ENCODE measurements at regions not wholly inside any gene's neighbourhood (a gene's known extent, or its start where the extent isn't known, plus 50 kb on each side); places are given as distances from the start of the nearest gene placed in this dataset.
"Not testable (repeated sequence)": the region's sequence is repeated elsewhere in the genome, so short reads cannot be mapped to it uniquely, and the experiment has no call there.

- DNase-seq: no peak
Observed at GRCh38 chr12:112616469-112617152, 174.9 kb upstream of the RPH3A start.

GRCh38 chr12:112617153-112617505, 174.4 kb upstream of the RPH3A start:
- no peak for DNase-seq

- DNase-seq: no peak
Observed at GRCh38 chr12:112627851-112628250, 163.7 kb upstream of the RPH3A start.

GRCh38 chr12:112631974-112632373, 159.6 kb upstream of the RPH3A start:
- DNase-seq: not testable (repeated sequence)

- no peak for DNase-seq
Observed at GRCh38 chr12:112635036-112635435, 156.5 kb upstream of the RPH3A start.

- DNase-seq: no peak
Observed at GRCh38 chr12:112638420-112638819, 153.1 kb upstream of the RPH3A start.

GRCh38 chr12:112645586-112645985, 146.0 kb upstream of the RPH3A start:
- DNase-seq: no peak

- DNase-seq: no peak
Observed at GRCh38 chr12:112656141-112656540, 135.4 kb upstream of the RPH3A start.

- DNase-seq: no peak
Observed at GRCh38 chr12:112664569-112664968, 127.0 kb upstream of the RPH3A start.

- DNase-seq: no peak
Observed at GRCh38 chr12:112665958-112666357, 125.6 kb upstream of the RPH3A start.

- DNase-seq: no peak
Observed at GRCh38 chr12:112671564-112671963, 120.0 kb upstream of the RPH3A start.

GRCh38 chr12:112674539-112674938, 117.0 kb upstream of the RPH3A start:
- no peak for DNase-seq

GRCh38 chr12:112676507-112676906, 115.0 kb upstream of the RPH3A start:
- DNase-seq: no peak

GRCh38 chr12:112677050-112677765, 114.3 kb upstream of the RPH3A start:
- no peak for DNase-seq

GRCh38 chr12:112680993-112681392, 110.6 kb upstream of the RPH3A start:
- no peak for DNase-seq

GRCh38 chr12:112682586-112682985, 109.0 kb upstream of the RPH3A start:
- DNase-seq: no peak

- no peak for DNase-seq
Observed at GRCh38 chr12:112684742-112685141, 106.8 kb upstream of the RPH3A start.

- DNase-seq: no peak
Observed at GRCh38 chr12:112685321-112685720, 106.2 kb upstream of the RPH3A start.

GRCh38 chr12:112686373-112686772, 105.2 kb upstream of the RPH3A start:
- no peak for DNase-seq

- DNase-seq: no peak
Observed at GRCh38 chr12:112694065-112694464, 97.5 kb upstream of the RPH3A start.

- not testable (repeated sequence) for DNase-seq
Observed at GRCh38 chr12:112697441-112697840, 94.1 kb upstream of the RPH3A start.

GRCh38 chr12:112705037-112705632, 86.4 kb upstream of the RPH3A start:
- peak in 1 of 2 experiments; percentile 26 for DNase-seq

GRCh38 chr12:112710414-112710813, 81.1 kb upstream of the RPH3A start:
- DNase-seq: no peak

- DNase-seq: no peak
Observed at GRCh38 chr12:112711026-112711425, 80.5 kb upstream of the RPH3A start.

All from SW 1271 (cell line).